Endothelial cell of umbilical vein (primary cell): ENCODE measurements at regions not wholly inside any gene's neighbourhood (a gene's known extent, or its start where the extent isn't known, plus 50 kb on each side); places are given as distances from the start of the nearest gene placed in this dataset.

Experiments
- BruUV-seq: library from RNA; stranded (reverse); fragments of 400-500 nt; replicated peaks from 2 replicates; lab custom pipeline; 2021; lab: Mats Ljungman, UMichigan
- CTCF ChIA-PET: fragments of 300-600, 350-600 bp; sonication (Branson Sonifier 250); formaldehyde crosslinking; loops from one replicate; lab custom pipeline; 2021; ENCODE audit warnings: antibody characterized with exemption, inconsistent platforms; lab: Charles Lee
- POLR2A ChIA-PET: fragments of 300-600, 350-600 bp; sonication (Branson Sonifier 250); formaldehyde crosslinking; loops from one replicate; lab custom pipeline; 2021; ENCODE audit warnings: antibody characterized with exemption, inconsistent platforms; lab: Charles Lee
- DNase-seq: peaks from one replicate; pipeline ENCODE4 v3.0.0-alpha.2; 2011; ENCODE audit warnings: low read depth, low spot score
- FAIRE-seq: peaks from 2 replicates; lab custom pipeline; 2011; peaks lifted over from hg19 to GRCh38; lab: Jason Lieb, UNC
- H2AFZ ChIP-seq: 2 replicates; pipeline ENCODE4 v1.6.0; 2012; ENCODE audit warnings: low read depth, low read length, control low read depth, inconsistent platforms
- H3K27ac ChIP-seq: 2 replicates; pipeline ENCODE4 v1.5.1; 2011; ENCODE audit warnings: low read depth, mild to moderate bottlenecking, control low read depth, low read length, moderate library complexity; ENCODE audit not compliant: insufficient read depth
- H3K27me3 ChIP-seq, 2 experiments: 2 replicates each; pipeline versions ENCODE4 v1.6.0 to v1.6.1; 2011; ENCODE audit warnings: low read length in 2 of 2, mixed read lengths in 1 of 2; ENCODE audit not compliant: control insufficient read depth in 2 of 2, insufficient read depth in 2 of 2
- H3K36me3 ChIP-seq, 2 experiments: 2 replicates in 1 of 2; 3 replicates in 1 of 2; pipeline ENCODE4 v1.5.1; 2011; ENCODE audit warnings: low read length in 2 of 2, mild to moderate bottlenecking in 1 of 2, moderate library complexity in 1 of 2; ENCODE audit not compliant: control insufficient read depth in 2 of 2, insufficient read depth in 2 of 2; ENCODE audit errors: extremely low read depth in 1 of 2
- H3K4me1 ChIP-seq: 3 replicates; pipeline ENCODE4 v1.5.1; 2011; ENCODE audit warnings: mild to moderate bottlenecking, low read length; ENCODE audit not compliant: control insufficient read depth, insufficient read depth; ENCODE audit errors: extremely low read depth
- H3K4me2 ChIP-seq: 2 replicates; pipeline ENCODE4 v1.6.1; 2011; ENCODE audit warnings: low read length, control low read depth, mixed read lengths; ENCODE audit not compliant: insufficient read depth
- H3K4me3 ChIP-seq, 3 experiments: fragments of 200-600 bp in 1 of 3; sonication (generic), shearing (Covaris generic) in 1 of 3; replicated peaks in 1 of 3; 2 replicates each; pipeline ENCODE4 v1.5.1; 2011 to 2016; ENCODE audit warnings: control low read depth in 3 of 3, low read length in 3 of 3, mild to moderate bottlenecking in 2 of 3, inconsistent platforms in 1 of 3, low read depth in 1 of 3, moderate library complexity in 1 of 3; ENCODE audit not compliant: insufficient read depth in 1 of 3
- H3K79me2 ChIP-seq: 2 replicates; pipeline ENCODE4 v1.6.0; 2012; ENCODE audit warnings: low read length, inconsistent platforms; ENCODE audit not compliant: control insufficient read depth, insufficient read depth
- H3K9ac ChIP-seq: replicated peaks from 2 replicates; pipeline ENCODE3; 2011; ENCODE audit warnings: low read length, control low read depth; ENCODE audit not compliant: insufficient read depth; ENCODE audit errors: extremely low read depth
- H3K9me1 ChIP-seq: replicated peaks from 3 replicates; pipeline ENCODE4 v1.6.0; 2011; ENCODE audit warnings: mild to moderate bottlenecking, low read length; ENCODE audit not compliant: control insufficient read depth, insufficient read depth; ENCODE audit errors: extremely low read depth
- H3K9me3 ChIP-seq: replicated peaks from 2 replicates; pipeline ENCODE4 v1.5.1; 2012; ENCODE audit warnings: low read length, inconsistent platforms; ENCODE audit not compliant: control insufficient read depth, insufficient read depth
- H4K20me1 ChIP-seq: replicated peaks from 2 replicates; pipeline ENCODE3; 2011; ENCODE audit warnings: mild to moderate bottlenecking, low read length; ENCODE audit not compliant: control insufficient read depth, insufficient read depth; ENCODE audit errors: extremely low read depth
- CTCF ChIP-seq, 2 donors: IDR thresholded peaks; 1 replicate in 1 of 2; 2 replicates in 1 of 2; pipeline ENCODE4 v1.5.1; 2011; ENCODE audit warnings: low read length in 2 of 2, mild to moderate bottlenecking in 2 of 2, moderate library complexity in 2 of 2, control low read depth in 1 of 2, inconsistent platforms in 1 of 2, low read depth in 1 of 2; ENCODE audit not compliant: insufficient read depth in 1 of 2; ENCODE audit errors: extremely low read depth in 1 of 2
- EZH2 ChIP-seq: IDR thresholded peaks from 2 replicates; pipeline ENCODE4 v1.6.1; 2012; ENCODE audit warnings: borderline replicate concordance, low read depth, mild to moderate bottlenecking, moderate library complexity, low read length, inconsistent platforms; ENCODE audit not compliant: severe bottlenecking
- FOS ChIP-seq: IDR thresholded peaks from 2 replicates; pipeline ENCODE4 v1.6.1; 2011; ENCODE audit warnings: mild to moderate bottlenecking, low read length, moderate library complexity, borderline replicate concordance; ENCODE audit not compliant: insufficient read depth
- GATA2 ChIP-seq: IDR thresholded peaks from 2 replicates; pipeline ENCODE4 v1.7.0; 2011; ENCODE audit warnings: low read depth, mild to moderate bottlenecking, moderate library complexity, mixed read lengths, low read length; ENCODE audit not compliant: insufficient read length, insufficient read depth
- JUN ChIP-seq: IDR thresholded peaks from 2 replicates; pipeline ENCODE4 v1.6.1; 2011; ENCODE audit warnings: borderline replicate concordance, low read depth; ENCODE audit not compliant: insufficient read length, insufficient read depth
- MAX ChIP-seq: IDR thresholded peaks from 2 replicates; pipeline ENCODE4 v1.6.1; 2011; ENCODE audit not compliant: insufficient read depth, insufficient read length
- MYC ChIP-seq: IDR thresholded peaks from one replicate; pipeline ENCODE4 v1.6.1; 2011; ENCODE audit warnings: mild to moderate bottlenecking, low read depth, low read length
- POLR2A ChIP-seq: IDR thresholded peaks from 2 replicates; pipeline ENCODE4 v1.6.1; 2012; ENCODE audit warnings: low read depth, mild to moderate bottlenecking, control low read depth, low read length
- POLR2AphosphoS5 ChIP-seq: IDR thresholded peaks from 2 replicates; pipeline ENCODE4 v1.6.1; 2012; ENCODE audit warnings: low read depth, mild to moderate bottlenecking, control low read depth, low read length, moderate library complexity; ENCODE audit not compliant: insufficient read depth
- dilution Hi-C: fragments of 300-500 bp; cut with MboI; formaldehyde crosslinking; loops from one replicate; pipeline ENCODE4 v1.15.0; 2019; ENCODE audit warnings: low sequenced_read_pairs; ENCODE audit not compliant: extremely low pct_ligation_motif_present
- intact Hi-C: fragments of 100-400 bp; cut with micrococcal nuclease; formaldehyde crosslinking; loops from one replicate; pipeline ENCODE4 v1.10.0; 2022

GRCh38 chr6:147017153-147017552, 187.1 kb upstream of the STXBP5 start:
- no peaks in the 10 kb centered on the region for H3K9me3 ChIP-seq
- ChIA-PET CTCF (no interaction called here), POLR2A (no interaction called here)
- FAIRE-seq (no peak), DNase-seq (no peak)
- H2AFZ ChIP-seq = no peak overlapping the region
- no peak overlapping the region for H3K4me2 ChIP-seq
- dilution Hi-C loops (no loop called here), intact Hi-C loops (no loop called here)
- no peak overlapping the region for H3K27ac ChIP-seq
- H3K9me1 ChIP-seq = no peaks in the 10 kb centered on the region
- no peak overlapping the region for H3K4me3 ChIP-seq
- H3K27me3 ChIP-seq = no peaks in the 10 kb centered on the region
- H4K20me1 ChIP-seq = no peaks in the 10 kb centered on the region
- H3K79me2 ChIP-seq = no peaks in the 10 kb centered on the region
- H3K36me3 ChIP-seq = no peaks in the 10 kb centered on the region
- no peak for TF ChIP-seq POLR2A
- TF ChIP-seq CTCF (IDR thresholded peaks at IDR 0.05; ENCODE audit: extremely low read depth in 1 of 2, insufficient read depth in 1 of 2, low read depth in 1 of 2, low read length in 2 of 2) = no peak
- no peak for TF ChIP-seq POLR2AphosphoS5
- no peak for TF ChIP-seq FOS
- no peak for TF ChIP-seq EZH2
- TF ChIP-seq MYC = no peak
- no peak for TF ChIP-seq JUN
- TF ChIP-seq MAX = no peak
- TF ChIP-seq GATA2 = no peak
- BruUV-seq = no TSS peak
- H3K9ac ChIP-seq = no peak overlapping the region
- no peaks in the 10 kb centered on the region for H3K4me1 ChIP-seq
